Ishikawa (cell line): ENCODE measurements at regions not wholly inside any gene's neighbourhood (a gene's known extent, or its start where the extent isn't known, plus 50 kb on each side); places are given as distances from the start of the nearest gene placed in this dataset.

Experiments
- CREB1 ChIP-seq: IDR thresholded peaks from 2 replicates; pipeline ENCODE4 v1.6.1; 2012; ENCODE audit warnings: low read depth
- EGR1 ChIP-seq: IDR thresholded peaks from 2 replicates; pipeline ENCODE4 v1.6.1; 2012
- EP300 ChIP-seq: IDR thresholded peaks from 2 replicates; pipeline ENCODE4 v1.6.1; 2012; ENCODE audit warnings: borderline replicate concordance
- FOXM1 ChIP-seq: IDR thresholded peaks from 2 replicates; pipeline ENCODE4 v1.6.1; 2012; ENCODE audit warnings: low read depth, borderline replicate concordance
- NFIC ChIP-seq: IDR thresholded peaks from 2 replicates; pipeline ENCODE4 v1.6.1; 2012
- RAD21 ChIP-seq: IDR thresholded peaks from 2 replicates; pipeline ENCODE4 v1.6.1; 2012; ENCODE audit warnings: low read depth
- TAF1 ChIP-seq: IDR thresholded peaks from 2 replicates; pipeline ENCODE4 v1.6.1; 2012; ENCODE audit warnings: low read depth, mild to moderate bottlenecking
- TEAD4 ChIP-seq: IDR thresholded peaks from 2 replicates; pipeline ENCODE4 v1.6.1; 2012
- YY1 ChIP-seq: IDR thresholded peaks from 2 replicates; pipeline ENCODE4 v1.6.1; 2012; ENCODE audit warnings: low read depth
- TF ChIP-seq, protein P1 (sequence below): IDR thresholded peaks from 2 replicates; pipeline ENCODE4 v1.6.1; 2012
- TF ChIP-seq, protein P2 (sequence below): IDR thresholded peaks from 2 replicates; pipeline ENCODE4 v1.6.1; 2012; ENCODE audit warnings: low read depth, mild to moderate bottlenecking

DNA sequence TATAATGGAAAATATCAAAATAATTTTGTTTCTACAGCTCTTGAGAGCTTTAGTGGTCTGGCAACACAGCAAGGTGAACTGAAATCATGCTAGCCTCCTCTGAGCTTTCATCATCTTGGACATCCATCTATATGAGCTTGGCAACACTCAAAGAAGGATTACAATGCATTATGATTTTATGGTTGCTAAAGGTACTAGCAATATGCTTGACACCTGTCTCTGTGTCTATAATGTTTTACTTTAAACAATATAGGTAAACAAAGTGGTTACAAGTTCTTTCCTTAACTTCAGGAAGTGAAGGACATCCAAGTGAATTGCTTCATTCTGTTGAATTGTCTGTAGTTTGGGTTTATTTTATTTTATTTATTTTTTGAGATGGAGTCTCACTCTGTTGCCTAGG, 203.7 kb upstream of the RRP15 start:
- TF ChIP-seq RAD21 (no peak), YY1 (no peak), EP300 (no peak), TEAD4 (no peak), FOXM1 (no peak), TAF1 (no peak), EGR1 (no peak), NFIC (no peak), CREB1 (no peak)
- TF ChIP-seq, protein P1, sequence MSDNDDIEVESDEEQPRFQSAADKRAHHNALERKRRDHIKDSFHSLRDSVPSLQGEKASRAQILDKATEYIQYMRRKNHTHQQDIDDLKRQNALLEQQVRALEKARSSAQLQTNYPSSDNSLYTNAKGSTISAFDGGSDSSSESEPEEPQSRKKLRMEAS, result no peak
- TF ChIP-seq, protein P2, sequence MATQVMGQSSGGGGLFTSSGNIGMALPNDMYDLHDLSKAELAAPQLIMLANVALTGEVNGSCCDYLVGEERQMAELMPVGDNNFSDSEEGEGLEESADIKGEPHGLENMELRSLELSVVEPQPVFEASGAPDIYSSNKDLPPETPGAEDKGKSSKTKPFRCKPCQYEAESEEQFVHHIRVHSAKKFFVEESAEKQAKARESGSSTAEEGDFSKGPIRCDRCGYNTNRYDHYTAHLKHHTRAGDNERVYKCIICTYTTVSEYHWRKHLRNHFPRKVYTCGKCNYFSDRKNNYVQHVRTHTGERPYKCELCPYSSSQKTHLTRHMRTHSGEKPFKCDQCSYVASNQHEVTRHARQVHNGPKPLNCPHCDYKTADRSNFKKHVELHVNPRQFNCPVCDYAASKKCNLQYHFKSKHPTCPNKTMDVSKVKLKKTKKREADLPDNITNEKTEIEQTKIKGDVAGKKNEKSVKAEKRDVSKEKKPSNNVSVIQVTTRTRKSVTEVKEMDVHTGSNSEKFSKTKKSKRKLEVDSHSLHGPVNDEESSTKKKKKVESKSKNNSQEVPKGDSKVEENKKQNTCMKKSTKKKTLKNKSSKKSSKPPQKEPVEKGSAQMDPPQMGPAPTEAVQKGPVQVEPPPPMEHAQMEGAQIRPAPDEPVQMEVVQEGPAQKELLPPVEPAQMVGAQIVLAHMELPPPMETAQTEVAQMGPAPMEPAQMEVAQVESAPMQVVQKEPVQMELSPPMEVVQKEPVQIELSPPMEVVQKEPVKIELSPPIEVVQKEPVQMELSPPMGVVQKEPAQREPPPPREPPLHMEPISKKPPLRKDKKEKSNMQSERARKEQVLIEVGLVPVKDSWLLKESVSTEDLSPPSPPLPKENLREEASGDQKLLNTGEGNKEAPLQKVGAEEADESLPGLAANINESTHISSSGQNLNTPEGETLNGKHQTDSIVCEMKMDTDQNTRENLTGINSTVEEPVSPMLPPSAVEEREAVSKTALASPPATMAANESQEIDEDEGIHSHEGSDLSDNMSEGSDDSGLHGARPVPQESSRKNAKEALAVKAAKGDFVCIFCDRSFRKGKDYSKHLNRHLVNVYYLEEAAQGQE, result no peak
